PFSK-1 (cell line): ENCODE measurements at regions not wholly inside any gene's neighbourhood (a gene's known extent, or its start where the extent isn't known, plus 50 kb on each side); places are given as distances from the start of the nearest gene placed in this dataset.

Experiments used
- FOXP2 ChIP-seq: optimal IDR thresholded peaks from 2 replicates; pipeline ENCODE3; 2011; ENCODE audit warnings: borderline replicate concordance, control low read depth, inconsistent platforms; ENCODE audit not compliant: insufficient read depth; ENCODE audit errors: extremely low read length, extremely low read depth
- POLR2AphosphoS5 ChIP-seq: IDR thresholded peaks from 2 replicates; pipeline ENCODE4 v1.6.1; 2012; ENCODE audit warnings: low read depth, mild to moderate bottlenecking, control low read depth, low read length, moderate library complexity
- REST ChIP-seq, 2 experiments: IDR thresholded peaks; 2 replicates each; pipeline versions ENCODE4 v1.6.1 to v1.8.0; 2011 to 2012; ENCODE audit warnings: low read depth in 2 of 2, low read length in 2 of 2, control low read depth in 1 of 2, inconsistent platforms in 1 of 2, mild to moderate bottlenecking in 1 of 2, moderate library complexity in 1 of 2; ENCODE audit not compliant: insufficient read depth in 1 of 2
- SIN3A ChIP-seq: IDR thresholded peaks from 2 replicates; pipeline ENCODE4 v1.6.1; 2012; ENCODE audit warnings: mild to moderate bottlenecking, low read length, moderate library complexity, borderline replicate concordance; ENCODE audit not compliant: insufficient read depth
- TAF1 ChIP-seq: IDR thresholded peaks from 2 replicates; pipeline ENCODE4 v1.6.1; 2012; ENCODE audit warnings: low read length, control low read depth, borderline replicate concordance; ENCODE audit not compliant: insufficient read depth

DNA sequence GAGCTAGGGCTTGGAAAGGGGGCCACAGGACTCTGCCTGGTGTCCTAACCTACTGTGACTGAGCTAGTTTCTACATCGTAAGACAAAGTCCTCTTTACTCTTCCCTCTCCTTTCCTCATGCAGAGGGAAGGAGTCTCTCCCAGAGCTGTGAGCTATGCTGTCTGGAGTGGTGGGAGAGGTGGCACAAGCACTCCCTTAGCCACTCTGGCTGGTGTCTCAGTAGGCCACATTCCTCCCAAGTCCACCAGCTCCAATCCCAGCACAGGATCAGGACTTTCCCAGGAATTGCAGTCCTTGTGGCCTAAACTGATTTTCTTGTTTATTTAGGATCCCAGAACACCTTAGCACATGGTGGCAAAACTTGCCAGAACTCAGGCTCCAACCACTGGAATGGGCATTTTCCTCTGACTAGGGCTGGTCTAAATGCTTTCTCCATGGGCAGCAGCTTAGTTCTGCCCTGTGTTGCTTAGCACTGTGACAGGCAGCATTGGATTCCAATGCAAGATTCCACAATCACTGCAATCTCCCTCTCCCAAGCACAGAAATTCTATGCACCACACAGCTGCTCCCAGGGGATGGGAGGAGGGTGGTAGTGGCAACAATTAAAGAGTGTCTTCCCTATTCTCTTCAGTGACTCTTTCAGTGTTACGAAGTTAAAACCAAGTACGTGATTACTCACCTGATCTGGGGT, 733.3 kb downstream of the HACE1 start:
- no peak for TF ChIP-seq SIN3A
- no peak for TF ChIP-seq FOXP2
- TF ChIP-seq POLR2AphosphoS5 = no peak
- TF ChIP-seq REST (IDR thresholded peaks at IDR 0.05; ENCODE audit: insufficient read depth in 1 of 2, low read depth in 2 of 2, low read length in 2 of 2) = no peak
- no peak for TF ChIP-seq TAF1

DNA sequence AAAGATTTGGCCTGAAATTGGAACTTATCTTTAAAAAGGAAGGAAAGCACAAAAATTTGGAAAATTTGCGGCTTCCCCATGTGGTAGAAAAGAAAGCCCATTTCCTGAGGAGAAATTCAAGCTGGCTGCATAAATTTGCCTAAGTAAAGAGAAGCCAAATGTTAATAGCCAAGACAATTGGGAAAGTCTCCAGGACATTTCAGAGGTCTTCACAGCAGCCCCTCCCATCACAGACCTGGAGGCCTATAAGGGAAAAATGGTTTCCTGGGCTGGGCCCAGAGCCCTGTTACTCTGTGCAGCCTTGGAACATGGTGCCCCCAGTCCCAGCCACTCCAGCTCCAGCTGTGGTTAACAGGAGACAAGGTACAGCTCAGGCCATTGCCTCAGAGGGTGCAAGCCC, 736.5 kb downstream of the HACE1 start:
- TF ChIP-seq SIN3A = no peak

GRCh38 chr6:104118274-104118673, 741.4 kb downstream of the HACE1 start:
- no peak for TF ChIP-seq REST (IDR thresholded peaks at IDR 0.05; ENCODE audit: insufficient read depth in 1 of 2, low read depth in 2 of 2, low read length in 2 of 2)
- TF ChIP-seq TAF1 = no peak
- no peak for TF ChIP-seq FOXP2
- no peak for TF ChIP-seq SIN3A
- TF ChIP-seq POLR2AphosphoS5 = no peak

- TF ChIP-seq POLR2AphosphoS5 = no peak
- no peak for TF ChIP-seq TAF1
- no peak for TF ChIP-seq REST (IDR thresholded peaks at IDR 0.05; ENCODE audit: insufficient read depth in 1 of 2, low read depth in 2 of 2, low read length in 2 of 2)
- no peak for TF ChIP-seq FOXP2
- no peak for TF ChIP-seq SIN3A
Observed at GRCh38 chr6:104109806-104110205, 749.9 kb downstream of the HACE1 start.

GRCh38 chr6:104108634-104109033, 751.1 kb downstream of the HACE1 start:
- no peak for TF ChIP-seq FOXP2
- TF ChIP-seq SIN3A = no peak
- TF ChIP-seq POLR2AphosphoS5 = no peak
- no peak for TF ChIP-seq TAF1
- no peak for TF ChIP-seq REST (IDR thresholded peaks at IDR 0.05; ENCODE audit: insufficient read depth in 1 of 2, low read depth in 2 of 2, low read length in 2 of 2)
